HG02610 (cell line): ENCODE measurements at regions not wholly inside any gene's neighbourhood (a gene's known extent, or its start where the extent isn't known, plus 50 kb on each side); places are given as distances from the start of the nearest gene placed in this dataset.
"Not testable (repeated sequence)": the region's sequence is repeated elsewhere in the genome, so short reads cannot be mapped to it uniquely, and the experiment has no call there.

Source experiments
- ATAC-seq: cut with Tn5 transposase; IDR thresholded peaks from one replicate; pipeline ENCODE4 v1.9.1; 2021; ENCODE audit warnings: mild to moderate bottlenecking, moderate library complexity; ENCODE audit not compliant: unreplicated experiment

DNA sequence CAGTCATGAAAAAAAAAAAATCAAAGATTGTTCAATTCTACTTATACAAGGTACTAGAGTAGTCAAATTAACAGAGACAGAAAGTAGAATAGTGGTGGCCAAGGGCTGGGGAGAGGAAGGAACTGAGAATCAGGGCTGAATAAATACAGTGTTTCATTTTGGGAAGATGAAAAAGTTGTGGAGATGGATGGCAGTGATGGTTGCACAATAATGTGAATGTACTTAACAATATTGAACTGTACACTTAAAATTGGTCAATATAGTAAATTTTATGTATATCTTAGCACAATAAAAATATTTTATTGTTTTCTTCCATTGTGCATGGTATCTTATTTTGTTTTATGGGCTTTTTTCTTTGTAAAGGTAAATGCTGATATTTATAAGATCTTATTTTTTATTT is 262.2 kb upstream of the AGTR1 start:
- no peak for ATAC-seq

DNA sequence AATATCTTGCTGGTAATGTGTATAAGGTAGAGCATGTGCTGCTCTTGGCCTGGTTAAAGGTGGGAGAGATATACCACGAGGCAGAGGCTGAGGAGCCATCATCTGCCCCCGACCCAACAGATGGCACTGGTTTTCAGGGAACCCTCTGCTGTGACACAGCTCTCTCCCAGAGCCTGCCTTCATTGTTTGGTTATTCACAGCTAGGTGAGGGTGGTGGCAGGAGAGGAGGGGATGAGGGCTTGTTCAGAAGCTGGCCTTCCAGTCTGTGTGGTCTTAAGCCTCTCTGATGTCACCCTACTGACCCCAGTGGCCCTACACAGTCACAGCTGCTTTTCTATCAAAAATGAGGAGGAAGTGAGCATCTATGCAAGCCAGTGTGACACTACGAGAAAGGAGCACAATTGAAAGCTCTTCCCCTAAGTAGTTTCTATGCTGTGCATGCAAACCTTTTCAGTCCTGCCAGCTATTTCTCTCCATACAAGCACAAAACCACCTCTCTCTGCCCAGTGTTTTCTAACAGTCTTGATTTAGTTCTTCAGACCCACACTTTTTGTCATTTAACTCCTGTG is 258.4 kb upstream of the AGTR1 start:
- ATAC-seq, result no peak

DNA sequence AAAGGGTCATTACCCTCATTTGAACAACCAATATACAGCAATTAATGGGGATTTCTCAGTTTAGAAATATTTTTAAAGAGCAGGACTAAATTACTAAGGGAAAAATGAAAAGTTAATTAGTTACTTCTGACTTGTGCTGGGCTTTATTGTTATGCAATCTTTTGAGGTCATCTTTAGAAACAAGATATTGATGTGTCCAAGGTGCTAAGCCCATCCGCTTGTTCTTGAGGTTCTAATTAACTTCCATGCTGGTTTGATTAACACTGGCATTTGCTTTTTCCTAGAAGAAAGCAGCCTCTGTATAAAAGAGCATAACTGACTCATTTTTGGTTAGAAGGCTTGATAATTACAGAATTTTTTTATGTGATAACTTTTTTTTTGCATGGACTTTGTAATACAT is 256.5 kb upstream of the AGTR1 start:
- no peak for ATAC-seq

DNA sequence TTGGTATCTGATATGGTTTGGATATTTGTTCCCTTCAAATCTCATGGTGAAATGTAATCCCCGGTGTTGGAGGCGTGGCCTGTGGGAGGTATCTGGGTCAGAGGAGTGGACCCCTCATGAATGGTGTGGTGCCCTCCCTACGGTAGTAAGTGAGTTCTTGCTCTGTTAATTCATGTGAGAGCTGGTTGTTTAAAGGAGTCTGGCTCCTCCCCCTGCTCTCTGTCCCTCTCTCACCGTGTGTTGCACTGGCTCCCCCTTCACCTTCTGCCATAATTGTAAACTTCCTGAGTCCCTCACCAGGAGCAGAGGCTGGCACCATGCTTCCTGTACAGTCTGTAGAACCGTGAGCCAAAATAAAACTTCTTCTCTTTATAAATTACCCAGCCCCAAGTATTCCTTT is 246.9 kb upstream of the AGTR1 start:
- no peak for ATAC-seq

DNA sequence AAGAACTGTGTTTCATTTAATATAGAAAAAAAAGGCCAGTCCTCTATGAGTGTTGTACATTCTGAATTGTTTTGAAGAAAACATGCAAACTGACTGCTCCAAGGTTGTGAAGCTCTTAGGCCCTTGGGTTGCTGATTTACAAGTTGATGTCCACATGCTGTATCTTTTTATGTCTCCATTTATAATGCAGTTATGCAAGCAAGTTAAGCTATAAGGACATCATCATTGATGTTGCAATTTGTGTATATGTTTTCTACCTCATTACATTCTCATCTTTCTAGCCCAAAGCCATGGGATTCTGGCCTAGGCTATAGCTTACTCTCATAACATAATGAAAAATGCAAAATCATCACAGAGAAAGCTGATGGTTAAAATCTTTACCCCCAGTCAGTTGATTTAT is 245.7 kb upstream of the AGTR1 start:
- ATAC-seq, result no peak

DNA sequence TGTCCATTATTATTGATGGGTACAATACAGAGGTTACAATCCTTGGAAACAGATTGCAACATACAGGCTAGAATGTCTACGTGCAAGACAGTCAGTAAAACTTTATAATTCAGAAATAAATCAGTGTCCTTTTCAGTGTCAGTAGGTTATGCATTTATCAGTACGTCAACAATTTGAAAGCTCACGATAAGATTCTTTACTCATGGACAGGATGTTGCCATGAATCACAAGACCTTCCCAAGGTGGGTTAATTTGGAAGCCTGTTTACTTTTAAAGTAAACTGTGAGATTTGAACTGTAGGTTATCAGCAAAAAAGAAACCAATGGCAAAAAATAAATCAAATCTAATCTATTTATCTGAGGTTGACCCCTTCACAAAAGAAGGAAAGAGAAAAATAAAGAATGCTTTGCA is 243.9 kb upstream of the AGTR1 start:
- ATAC-seq, result no peak

DNA sequence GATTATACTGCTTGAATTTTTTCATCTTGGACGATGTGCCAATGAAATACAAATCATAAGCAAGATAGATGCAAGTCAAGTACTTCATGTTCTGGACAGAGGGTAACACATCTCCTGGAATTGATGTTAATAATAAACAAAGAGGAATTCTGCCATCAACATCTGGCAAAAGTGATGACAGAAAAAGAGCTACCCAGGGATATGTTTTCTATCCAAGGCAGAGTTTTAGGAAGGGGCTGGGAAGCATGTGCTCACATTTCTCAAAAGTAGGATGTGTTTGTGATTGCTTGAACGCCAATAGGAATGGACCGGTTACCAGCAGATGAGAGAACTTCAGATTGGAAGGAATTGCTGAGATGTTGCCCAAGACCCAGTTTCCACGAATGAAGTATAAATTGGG is 242.6 kb upstream of the AGTR1 start:
- no peak for ATAC-seq

DNA sequence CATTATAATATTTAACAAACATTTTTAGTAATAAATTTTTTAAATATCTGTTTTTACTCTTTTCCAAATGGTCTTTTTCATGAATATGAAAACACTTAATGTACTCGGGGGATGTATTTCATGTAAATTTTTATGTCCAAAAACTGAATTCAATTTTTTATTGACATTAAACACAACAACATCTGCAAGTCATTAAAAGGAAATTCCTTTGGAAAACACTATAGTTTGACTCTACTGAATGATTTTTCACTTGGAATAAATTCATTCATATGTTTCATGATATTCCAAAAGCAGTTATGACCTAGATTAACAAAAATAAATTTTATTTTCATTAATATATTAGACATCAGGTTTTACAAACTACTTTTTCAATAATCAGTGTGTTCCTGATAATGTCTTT is 239.8 kb upstream of the AGTR1 start:
- no peak for ATAC-seq

DNA sequence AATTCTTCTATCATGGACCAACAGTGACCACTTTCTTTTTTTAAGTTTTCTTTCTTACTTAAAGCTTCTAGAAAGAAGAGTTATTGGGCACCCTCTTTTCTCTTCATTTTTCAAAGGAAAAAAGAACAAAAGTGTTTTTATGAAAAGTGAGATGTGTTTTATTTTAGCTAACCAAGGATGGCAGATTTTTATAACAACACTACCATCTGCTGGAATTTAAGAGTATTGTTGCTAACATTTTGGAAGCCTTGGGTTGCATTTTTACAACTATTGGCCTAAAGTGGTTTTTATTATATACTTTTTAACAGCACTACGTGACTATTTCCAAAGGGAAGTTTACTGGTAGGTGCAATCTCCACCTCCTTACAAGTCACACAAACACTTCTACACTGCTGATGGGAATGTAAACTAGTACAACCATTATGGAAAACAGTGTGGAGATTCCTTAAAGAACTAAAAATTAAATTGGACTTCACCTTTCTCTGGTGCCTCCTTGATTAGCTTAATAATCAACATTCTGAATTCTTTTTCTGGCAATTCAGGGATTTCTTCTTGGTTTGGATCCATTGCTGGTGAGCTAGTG is 237.7 kb upstream of the AGTR1 start:
- ATAC-seq, result no peak

DNA sequence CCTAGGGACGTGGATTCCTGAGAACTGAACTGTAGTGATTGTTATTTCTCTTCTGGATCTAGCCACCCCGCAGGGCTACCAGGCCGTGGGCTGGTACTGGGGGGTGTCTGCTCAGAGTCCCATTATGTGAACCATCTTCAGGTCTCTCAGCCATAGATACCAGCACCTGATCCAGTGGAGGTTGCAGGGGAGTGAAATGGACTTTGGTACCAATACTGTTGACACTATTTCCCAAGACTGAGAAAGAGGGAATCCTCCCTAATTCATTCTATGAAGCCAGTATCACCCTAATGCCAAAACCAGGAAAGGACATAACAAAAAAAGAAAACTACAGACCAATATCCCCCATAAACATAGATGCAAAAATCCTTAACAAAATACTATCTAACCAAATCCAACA is 237.0 kb upstream of the AGTR1 start:
- no peak for ATAC-seq

DNA sequence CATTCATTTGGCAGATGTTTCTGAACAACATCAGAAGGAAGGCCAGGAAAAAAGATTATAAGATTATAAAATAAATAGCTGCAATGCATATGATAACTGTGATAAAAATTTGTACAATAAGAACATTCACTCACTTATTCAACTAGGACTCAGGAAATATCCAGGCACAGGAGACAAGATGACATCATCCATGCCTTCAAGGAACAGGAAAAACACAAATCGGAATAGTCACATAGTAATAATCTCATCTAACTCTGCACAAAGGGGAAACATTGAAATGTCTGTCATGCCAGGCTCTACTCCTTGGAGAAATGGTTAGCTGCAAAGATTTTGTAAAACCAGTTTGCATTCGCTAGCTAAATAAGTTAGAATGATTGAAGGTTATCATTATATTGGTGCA is 233.5 kb upstream of the AGTR1 start:
- ATAC-seq, result no peak

DNA sequence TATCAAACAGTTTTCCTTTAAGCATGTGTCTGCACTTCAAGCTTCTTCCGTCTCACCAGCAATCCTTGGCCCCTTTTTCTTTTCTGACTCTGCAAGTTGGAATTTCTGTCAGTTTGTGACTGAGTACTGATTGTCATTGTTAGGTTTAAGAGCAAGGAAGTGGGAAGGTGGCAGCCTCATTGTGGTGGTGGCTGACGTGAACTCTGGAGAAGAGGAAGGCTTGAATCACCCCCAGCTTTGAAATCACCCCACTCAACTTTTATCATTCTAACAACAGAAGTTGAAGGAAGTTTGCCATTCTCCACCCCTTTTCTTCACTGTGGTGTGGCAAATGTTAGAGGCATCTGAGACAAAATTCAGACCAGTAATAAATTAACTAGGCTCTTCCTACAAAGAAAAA is 231.6 kb upstream of the AGTR1 start:
- no peak for ATAC-seq

DNA sequence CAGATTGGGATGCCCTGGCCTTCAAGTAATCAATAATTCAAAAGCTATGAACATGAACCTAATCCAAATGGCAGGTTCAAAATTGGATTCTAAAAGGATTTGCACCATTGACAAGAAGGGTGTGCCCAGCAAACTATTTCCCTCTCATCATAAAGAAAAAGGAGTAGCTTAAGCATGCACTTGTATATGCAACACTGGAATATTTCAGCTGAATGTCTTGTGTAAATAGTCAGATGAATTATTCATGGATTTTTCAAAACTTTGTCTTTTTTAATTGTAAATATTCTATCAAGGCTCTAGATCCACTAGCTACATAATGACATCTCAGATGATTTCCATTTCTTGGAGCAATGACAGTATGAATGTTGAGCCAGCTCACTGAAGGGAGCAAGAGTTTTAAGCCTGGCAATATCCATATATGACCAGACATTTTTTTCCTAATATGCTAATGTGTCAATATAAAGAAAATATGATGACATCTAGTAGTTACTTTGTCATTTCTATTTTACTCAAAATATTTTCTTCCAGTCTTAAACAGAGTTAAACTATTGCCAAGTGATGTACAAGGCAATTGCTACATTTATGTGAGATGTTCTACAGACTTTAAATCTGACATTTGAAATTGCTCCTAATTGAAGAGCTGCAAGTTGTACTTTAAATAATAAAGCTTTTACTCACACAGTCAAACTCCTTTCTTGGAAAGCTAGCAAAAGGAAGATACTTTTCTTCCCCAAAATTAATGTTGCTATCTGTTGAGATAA is 230.5 kb upstream of the AGTR1 start:
- ATAC-seq, result no peak

DNA sequence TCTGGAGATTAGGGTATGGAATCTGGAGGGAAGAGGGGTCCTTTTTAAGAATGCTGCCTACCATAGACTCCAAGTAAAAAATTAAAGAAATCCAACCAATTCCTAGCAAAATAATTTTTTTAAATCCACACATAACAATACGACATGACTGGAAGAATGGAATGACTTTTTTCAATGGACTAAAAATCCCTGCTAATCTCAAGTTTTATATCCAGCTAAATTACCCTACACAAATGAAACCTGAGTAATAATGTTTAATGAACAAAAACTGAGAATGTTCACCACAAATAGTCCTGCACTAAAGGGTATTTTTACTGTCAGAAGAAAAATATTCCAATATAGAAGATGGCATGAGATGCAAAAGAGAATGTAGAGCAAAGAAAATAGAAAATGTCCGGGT is 220.3 kb upstream of the AGTR1 start:
- ATAC-seq, result no peak

DNA sequence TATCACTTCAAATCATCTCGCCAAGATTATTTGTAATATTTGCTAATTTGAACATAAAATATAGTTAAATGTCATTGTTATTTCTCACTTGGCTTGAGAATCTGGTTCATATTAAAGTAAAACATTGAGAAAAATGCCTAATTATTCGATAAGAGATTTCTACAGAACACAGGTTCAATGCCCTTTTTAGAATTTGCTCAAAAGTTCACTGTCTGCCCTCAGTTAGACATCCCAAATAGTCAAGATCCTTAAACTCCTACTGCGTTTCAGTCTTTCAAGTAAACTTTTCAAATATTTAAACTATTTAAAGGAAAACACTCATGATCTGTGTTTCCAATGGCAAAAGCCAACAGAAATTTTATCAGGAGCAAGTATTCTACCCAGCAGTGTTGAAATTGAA is 204.1 kb upstream of the AGTR1 start:
- no peak for ATAC-seq

DNA sequence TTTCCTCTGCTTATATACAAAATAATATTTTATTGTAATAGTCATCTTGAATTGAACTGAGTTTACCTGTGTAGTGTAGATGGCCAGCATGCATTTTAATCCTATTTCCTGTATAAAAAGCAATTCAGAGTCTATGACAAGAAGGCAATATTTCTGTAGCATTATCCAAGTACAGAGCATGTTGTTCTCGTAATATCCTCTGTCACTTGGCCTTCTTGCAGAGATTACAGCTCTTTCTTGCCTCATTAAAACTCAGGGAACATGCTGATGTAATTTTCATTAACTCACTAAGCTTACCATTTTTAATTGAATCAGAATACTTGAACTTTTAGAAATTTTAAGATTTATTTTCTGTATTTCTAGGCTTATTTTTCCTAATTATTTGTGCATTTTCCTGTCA is 203.3 kb upstream of the AGTR1 start:
- ATAC-seq, result no peak

DNA sequence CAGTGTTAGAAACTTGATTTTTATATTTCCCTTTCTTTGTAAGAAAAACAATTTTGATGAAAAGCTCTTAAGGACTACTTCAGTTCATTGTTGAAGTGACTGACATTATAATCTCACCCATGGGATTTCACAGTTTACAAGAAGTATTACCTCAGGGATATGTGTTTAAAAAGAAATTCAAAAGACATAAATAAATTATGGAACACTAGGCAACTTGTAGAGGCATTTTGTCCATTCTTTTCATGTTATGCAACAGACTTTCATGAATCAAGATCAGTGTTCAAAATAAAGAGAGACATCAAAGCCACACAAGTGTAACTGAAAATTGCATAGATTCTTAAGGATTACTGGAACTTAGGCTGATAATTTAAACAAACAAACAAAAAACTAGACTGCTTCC is 196.8 kb upstream of the AGTR1 start:
- ATAC-seq, result no peak

DNA sequence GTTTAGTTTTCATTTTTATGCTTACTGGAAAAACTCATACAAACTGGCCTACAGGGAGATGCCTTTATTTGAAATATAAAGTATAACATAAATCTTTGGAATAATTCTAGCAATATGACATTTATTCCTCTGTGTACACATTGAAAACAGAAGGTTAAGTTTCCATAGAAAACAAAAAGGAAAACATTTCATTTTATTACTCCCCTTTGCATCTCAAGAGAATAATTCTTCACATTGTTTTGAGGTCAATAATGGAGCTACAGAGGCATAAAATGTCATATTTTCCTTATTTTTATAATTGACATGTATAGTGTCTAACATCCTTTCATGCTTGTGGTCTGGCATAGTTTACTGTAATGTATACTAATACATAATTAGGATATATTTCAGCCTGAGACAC is 187.6 kb upstream of the AGTR1 start:
- no peak for ATAC-seq

DNA sequence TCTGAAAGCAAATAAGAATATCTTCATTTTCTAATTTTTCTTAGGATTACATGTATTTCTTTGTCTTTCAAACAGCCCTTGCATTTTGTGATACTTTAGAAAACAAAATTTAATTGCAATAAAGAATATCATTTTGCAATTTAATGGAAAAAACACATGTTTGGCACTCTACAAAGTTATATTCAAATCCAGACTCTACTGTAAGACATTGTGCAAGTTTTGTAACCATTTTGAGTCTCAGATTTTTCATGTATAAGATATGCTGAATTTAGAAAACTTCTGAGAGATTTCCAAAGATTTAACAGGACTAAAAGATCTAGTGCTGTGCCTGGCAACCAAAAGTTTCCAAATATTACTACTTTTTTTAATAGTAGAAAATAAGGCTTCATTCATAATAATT is 187.1 kb upstream of the AGTR1 start:
- no peak for ATAC-seq

DNA sequence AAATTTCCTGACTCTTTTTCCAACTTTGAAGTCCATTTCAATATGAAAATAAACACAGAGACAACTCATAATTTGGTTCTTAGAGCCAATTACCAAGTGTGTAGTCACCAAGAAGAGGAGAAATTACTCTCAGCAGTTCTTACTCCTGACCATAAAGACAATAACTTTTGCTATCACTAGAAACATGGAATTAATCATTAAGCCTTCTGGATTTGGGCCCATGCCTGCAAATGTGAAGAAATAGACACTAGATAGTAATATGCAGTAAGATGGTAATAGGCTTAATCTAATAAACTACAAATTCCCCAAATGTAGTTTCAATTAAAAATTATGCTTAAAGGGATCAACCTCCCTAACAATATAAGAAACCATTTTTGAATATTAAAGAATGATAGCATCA is 185.1 kb upstream of the AGTR1 start:
- ATAC-seq, result no peak

DNA sequence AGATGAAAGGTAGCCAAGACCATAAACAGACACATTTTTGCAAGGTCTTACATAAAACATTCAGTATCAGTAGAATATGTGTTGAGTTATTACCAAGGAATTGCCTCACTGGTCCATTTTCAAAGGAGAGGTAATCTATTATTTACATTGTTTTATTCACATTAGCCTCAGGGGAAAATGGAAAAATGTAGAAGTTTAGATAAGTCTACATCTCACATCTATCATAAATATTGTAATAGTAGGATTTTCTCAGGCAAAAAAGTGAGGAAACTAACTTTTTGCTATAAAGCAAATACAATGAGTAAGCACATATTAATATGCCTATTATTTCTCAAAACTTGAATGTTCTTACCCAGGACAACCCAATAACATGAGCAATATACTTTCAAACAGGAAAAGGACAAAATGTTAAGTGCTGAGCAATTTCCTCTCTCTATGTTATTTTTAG is 184.6 kb upstream of the AGTR1 start:
- ATAC-seq, result no peak

DNA sequence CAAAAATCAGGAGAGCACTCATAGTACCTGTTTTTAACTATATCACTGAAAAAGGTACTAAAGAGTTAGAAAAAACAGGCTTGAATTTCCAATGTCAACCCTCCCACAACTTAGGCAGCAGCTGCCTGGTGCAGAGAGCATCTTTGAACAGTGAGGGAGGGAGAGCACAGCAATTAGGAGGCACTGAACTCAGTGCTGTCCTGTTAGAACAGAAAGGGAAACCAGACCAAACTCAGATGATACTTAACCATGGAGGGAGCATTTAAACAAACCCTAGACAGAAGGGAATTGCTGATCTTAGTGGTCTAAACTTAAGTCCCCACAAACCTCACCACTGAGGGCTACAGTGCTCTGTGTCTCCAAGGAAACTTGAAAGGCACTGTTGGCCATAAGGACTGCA is 179.2 kb upstream of the AGTR1 start:
- ATAC-seq, result no peak

DNA sequence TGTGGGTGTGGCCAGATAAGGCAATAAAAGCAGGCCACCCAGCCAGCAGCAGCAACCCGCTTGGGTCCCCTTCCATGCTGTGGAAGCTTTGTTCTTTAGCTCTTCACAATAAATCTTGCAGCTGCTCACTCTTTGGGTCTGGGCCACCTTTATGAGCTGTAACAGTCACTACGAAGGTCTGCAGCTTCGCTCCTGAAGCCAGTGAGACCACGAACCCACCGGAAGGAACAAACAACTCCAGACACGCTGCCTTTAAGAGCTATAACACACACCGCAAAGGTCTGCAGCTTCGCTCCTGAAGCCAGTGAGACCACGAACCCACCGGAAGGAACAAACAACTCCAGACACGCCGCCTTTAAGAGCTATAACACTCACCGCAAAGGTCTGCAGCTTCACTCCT is 172.1 kb upstream of the AGTR1 start:
- not testable (repeated sequence) for ATAC-seq
